AG08395 (cell line): ENCODE measurements at regions not wholly inside any gene's neighbourhood (a gene's known extent, or its start where the extent isn't known, plus 50 kb on each side); places are given as distances from the start of the nearest gene placed in this dataset.

ENCODE experiments used
- DNase-seq: peaks from one replicate; pipeline ENCODE4 v3.0.0; 2012; ENCODE audit warnings: mixed read lengths, low spot score

- no peak for DNase-seq
These were observed 1178.7 kb upstream of the GBE1 start for GRCh38 chr3:82940124-82940523.

DNA sequence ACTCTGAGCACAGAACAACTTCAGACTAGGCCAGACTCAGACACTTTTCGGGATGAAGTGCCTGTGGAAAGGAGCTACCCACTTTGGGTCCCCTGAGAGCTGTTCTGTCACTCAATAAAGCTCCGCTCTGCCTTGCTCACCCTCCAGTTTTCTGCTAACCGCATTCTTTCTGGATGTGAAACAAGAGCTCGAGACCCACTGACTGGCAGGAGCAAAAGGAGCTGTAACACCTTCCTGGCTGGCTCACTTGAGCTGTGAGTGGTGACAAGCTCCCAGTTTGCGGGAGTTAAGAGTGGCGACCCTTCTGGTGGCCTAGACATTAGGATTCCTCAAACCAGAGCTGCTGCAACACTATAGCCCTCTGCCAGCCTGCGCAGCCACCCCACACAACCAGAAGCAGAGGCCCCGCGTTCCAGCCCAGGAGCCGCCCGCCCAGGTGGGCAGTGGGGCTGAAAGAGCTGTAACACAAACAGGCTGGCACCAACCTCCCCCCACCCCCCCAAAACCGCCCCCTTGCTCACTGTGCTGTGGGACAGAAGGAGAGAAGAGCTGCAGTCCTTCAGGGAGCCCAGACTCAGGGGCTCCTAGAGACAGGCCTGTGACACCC is 1178.1 kb upstream of the GBE1 start:
- no peak for DNase-seq

DNA sequence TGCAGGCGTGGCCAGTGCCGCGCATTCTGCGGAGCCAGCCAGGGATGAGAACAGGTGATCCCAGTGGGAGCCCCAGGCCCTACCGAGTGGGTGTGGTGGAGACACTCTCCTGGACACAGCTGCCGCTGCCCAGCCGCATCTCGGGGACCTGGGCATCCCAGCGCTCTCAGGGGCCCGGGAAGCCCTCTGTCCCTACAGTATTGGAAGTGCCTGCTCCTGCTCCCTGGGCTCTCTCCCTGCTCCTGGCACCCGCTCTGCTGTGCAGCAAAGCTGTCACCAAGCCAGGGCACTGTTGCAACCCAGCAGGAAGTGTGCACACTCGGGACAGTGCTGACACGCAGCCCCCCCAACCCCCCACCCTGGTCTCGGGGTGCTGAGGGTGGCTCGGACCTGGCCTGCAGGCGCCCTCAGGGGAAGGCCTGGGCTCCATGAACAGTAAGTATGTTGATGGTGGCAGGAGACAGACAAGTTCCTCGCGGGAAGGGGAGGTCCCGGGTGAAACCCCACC is 1177.4 kb upstream of the GBE1 start:
- DNase-seq = no peak

- DNase-seq = no peak
These were observed 1166.1 kb upstream of the GBE1 start for GRCh38 chr3:82927309-82928253.

DNA sequence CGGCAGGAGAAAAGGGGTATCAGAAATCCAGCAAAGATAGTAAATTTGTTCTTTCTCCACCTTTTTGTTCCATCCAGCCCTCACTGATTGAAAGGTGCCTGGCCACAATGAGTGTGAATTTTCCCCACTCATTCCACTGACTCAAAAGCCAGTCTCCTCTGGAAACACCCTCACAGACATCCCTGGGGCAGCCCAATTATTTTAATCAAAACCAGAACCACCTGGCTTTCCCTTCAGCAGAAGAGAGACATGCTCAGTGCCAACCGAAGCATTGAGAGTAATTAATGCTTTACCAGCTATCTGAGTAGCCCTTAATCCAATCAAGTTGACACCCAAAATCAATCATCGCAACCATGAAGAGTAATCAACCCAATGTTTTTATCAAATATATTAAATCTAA is 1129.6 kb upstream of the GBE1 start:
- no peak for DNase-seq

DNA sequence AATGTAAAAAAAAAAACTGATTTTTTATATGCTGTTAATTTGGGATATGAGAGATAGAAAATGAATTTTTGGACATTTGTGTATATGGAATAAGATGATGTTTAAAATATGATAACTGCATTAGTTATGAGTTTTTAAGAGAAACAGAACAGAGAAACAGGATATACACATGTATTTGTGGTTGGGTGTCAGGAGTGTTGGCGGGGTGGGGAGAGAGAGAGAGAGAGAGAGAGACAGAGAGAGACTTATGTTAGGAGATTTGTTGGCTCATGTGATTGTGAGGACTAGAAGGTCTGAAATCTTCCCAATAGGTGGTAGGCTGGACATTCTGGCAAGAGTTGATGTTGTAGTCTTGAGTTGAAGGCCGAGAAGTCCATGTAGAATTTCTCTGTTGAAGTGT is 1121.6 kb upstream of the GBE1 start:
- DNase-seq = no peak

GRCh38 chr3:82875401-82875800 is 1114.0 kb upstream of the GBE1 start:
- DNase-seq = no peak

- DNase-seq = no peak
These were observed 1078.4 kb upstream of the GBE1 start for GRCh38 chr3:82839871-82840270.

- no peak for DNase-seq
These were observed 1072.7 kb upstream of the GBE1 start for GRCh38 chr3:82834098-82834497.

DNA sequence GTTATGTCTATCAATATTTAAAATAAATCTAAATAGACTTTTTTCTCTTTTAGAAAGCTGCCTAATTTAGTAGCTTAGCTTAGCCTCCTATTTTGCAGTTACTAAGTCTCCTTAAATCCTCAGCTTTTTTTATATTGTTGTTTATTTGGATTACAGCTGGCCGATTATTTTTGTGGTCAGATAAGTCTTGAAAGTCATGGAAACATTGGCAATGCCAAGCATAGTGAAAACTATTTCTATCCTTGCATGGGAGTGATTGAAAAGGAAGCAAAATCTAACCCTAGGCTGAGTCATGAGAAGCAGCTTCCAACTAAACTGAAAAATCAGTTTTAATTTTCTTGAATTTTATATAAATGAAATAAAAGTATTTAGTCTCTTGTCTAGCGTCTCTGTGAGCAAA is 1063.0 kb upstream of the GBE1 start:
- DNase-seq = no peak

DNA sequence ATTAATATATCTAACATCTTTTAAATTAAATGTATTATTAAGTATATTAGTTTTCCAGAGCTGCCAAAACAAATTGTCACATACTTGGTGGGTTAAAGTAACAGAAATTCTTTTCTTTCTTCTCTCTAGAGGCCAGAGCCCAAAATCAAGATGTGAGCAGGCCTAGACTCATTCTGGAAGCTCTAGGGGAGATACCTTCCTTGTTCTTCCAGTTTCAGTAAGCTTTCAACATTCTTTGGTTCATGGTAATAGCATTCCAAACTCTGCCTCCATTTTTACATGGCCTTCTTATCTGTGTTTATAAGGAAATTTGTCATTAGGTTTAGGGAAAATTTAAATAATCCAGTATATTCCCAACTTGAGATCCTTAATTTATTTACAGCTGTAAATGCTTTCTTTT is 1054.6 kb upstream of the GBE1 start:
- no peak for DNase-seq

DNA sequence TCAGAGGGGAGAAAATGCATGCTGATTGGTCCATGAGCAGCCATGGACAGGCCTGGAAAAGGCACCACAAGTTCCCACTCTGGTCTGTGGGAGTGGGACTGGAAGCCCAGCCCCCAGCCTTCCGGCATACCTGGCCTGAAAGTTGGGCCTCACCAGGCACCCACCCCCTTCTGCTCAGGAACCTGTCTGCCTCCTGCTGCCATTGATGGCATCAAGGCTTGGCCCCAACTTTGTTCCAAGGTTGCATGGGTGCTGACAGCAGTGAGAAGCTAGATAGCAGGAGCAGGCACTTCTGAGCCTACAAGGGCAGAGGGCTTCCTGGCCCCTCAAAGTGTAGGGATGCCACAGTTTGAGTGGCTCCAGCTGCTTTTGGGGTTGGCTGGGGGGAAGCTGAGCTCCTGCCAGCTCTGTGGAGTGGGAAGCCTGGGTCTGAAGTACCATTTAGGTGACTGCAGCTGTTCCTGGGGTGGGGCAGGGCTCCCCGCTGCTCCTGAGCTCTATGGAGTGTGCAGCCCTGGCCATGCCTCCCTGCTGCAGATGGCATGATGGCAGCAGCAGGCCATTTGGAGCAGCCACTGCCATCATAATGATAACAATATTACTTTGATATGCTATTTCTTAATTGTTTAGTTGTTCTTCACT is 1054.1 kb upstream of the GBE1 start:
- DNase-seq = no peak

- no peak for DNase-seq
These were observed 1053.2 kb upstream of the GBE1 start for GRCh38 chr3:82814660-82815059.

GRCh38 chr3:82807781-82808180 is 1046.3 kb upstream of the GBE1 start:
- no peak for DNase-seq

- DNase-seq = no peak
These were observed 1041.1 kb upstream of the GBE1 start for GRCh38 chr3:82802501-82802900.

GRCh38 chr3:82800248-82800647 is 1038.8 kb upstream of the GBE1 start:
- DNase-seq = no peak

DNA sequence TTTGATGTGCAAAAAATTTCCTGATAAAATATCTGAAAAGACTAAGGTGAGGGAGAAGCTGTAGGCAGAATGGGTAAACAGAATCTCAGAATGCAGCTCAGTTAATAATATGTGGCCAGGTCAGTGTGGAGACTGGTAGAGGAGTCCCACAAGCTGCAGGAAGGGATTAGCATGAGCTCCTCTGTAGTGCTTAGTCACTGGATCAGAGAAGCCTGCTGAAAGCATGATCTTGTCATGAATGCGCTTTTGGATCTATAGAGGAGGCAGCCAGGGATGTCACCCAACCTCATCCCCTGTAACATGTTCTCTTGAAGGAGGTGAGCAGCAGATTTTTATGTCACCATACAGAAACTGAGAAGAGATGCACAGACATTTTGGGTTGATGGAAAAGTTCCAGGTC is 1035.3 kb upstream of the GBE1 start:
- no peak for DNase-seq

- DNase-seq = no peak
These were observed 1029.8 kb upstream of the GBE1 start for GRCh38 chr3:82791241-82791640.

- DNase-seq = no peak
These were observed 1029.1 kb upstream of the GBE1 start for GRCh38 chr3:82790307-82791097.

DNA sequence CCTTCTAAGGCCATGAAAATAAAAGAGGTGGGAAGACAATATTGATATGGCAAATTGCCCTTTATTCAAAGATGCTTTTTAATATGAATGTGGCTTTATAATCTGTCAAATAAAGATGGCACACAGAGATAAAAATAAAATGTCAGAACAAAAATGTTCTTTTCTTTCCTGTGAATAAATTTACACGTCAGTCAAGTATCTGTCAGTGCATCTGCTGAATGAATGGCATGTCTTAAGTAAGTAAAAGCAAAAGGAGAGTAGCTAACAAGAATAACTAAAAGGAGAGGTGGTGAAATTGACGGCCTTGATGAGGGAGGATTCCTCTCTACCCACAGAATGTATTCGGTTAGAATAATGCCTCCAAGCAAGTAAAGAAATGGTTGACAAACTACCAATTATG is 1021.7 kb upstream of the GBE1 start:
- DNase-seq = no peak

DNA sequence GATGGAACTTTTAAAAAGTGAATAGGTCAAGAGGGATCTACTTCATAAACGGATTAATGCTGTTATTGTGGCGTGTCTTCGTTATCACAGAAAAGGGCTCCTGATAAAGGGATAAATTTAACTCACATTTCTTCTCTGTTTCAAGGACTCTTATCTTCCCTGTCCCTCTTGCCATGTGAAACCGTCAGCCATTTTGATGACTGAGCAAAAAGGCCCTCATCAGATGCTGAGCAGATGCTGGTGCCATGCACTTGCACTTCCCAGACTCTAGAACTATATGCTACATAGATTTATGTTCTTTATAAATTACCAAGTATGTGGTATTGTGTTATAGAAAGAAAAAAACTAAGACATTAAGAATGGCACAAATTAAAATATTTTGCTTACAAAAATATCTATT is 1011.8 kb upstream of the GBE1 start:
- DNase-seq = no peak

DNA sequence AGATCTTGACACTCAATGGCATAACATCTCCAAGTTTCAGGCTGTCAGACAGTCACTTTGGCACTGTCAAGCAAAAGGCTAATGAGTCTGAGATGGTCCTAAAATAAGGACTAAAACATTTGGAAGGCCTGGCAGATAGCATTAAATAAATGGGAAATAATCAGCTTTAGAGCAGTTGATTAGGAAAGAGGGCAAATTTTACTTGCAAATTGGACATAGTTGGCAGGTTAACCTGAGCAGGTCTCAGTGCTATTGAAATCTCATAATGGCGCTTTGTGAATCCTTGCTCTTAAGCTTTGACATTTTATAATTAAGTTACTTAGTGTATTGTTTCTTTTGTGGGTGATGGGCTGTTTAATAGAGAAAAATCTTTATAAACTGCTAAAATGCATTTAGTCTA is 1003.1 kb upstream of the GBE1 start:
- DNase-seq = no peak
